Glomerular visceral epithelial cell (primary cell): ENCODE measurements at regions not wholly inside any gene's neighbourhood (a gene's known extent, or its start where the extent isn't known, plus 50 kb on each side); places are given as distances from the start of the nearest gene placed in this dataset.

Source experiments
- DNase-seq: peaks from one replicate; pipeline ENCODE4 v3.0.0-alpha.2; 2016; ENCODE audit errors: extremely low spot score

- DNase-seq = no peak
These were observed 113.1 kb downstream of the RHOU start for GRCh38 chr1:228848406-228848805.

- DNase-seq = no peak
These were observed 113.8 kb downstream of the RHOU start for GRCh38 chr1:228849011-228849541.

- peak; percentile 19 for DNase-seq
These were observed 115.1 kb downstream of the RHOU start for GRCh38 chr1:228850141-228851100.

GRCh38 chr1:228851193-228851592 lies 115.9 kb downstream of the RHOU start:
- no peak for DNase-seq

GRCh38 chr1:228851618-228852017 lies 116.3 kb downstream of the RHOU start:
- DNase-seq = no peak

DNA sequence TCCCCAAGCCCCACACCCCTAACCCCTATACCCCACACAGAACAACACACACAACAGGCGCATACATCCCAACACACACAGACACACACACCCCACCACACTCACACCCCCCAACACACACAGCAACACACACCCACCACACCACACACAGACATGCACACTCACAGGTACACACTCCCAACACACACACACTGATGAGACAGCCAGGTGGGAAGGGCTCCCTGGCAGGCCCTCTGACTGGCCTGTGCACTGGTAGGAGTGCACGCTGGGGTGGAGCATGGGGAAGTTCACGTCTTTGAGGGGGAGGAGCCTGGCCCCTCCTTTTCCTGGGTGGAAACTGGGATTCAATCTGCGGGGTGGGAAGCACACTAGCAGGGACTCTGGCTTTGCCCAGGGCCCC lies 116.7 kb downstream of the RHOU start:
- DNase-seq = no peak

- DNase-seq = no peak
These were observed 117.3 kb downstream of the RHOU start for GRCh38 chr1:228852511-228853088.

DNA sequence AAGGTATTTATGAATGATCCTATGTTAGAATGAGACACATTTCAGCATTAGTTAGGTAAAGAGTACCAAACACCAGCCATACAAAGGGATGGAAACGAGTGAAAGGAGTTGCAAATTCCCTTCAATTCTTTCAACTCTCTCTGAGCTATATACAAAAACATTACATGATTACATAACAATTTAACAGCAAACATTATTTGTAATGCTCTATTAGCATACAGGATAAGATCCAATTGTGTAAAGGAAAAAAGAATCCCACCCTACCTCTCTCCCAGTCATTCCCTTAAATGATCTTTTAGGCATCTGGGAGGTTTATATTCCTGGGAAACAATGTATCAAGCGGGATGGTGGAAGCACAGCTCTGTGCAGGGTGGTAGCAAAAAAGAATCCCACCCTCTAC lies 117.9 kb downstream of the RHOU start:
- DNase-seq = no peak

GRCh38 chr1:228853637-228854036 lies 118.4 kb downstream of the RHOU start:
- no peak for DNase-seq

DNA sequence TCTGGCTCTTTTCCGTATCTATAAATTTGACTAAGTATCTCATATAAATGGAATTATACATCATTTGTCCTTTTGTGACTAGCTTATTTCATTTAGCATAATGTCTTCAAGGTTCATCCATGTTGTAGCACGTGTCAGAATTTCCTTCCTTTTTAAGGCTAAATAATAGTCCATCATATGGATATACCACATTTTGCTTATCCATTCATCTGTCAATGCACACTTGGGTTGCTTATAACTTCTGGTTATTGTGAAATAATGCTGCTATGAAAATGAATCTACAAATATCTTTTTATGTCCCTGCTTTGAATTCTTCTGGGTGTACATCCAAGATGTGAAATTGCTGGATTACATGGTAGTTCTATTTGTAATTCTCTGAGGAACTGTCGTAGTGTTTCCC lies 119.6 kb downstream of the RHOU start:
- DNase-seq = no peak

DNA sequence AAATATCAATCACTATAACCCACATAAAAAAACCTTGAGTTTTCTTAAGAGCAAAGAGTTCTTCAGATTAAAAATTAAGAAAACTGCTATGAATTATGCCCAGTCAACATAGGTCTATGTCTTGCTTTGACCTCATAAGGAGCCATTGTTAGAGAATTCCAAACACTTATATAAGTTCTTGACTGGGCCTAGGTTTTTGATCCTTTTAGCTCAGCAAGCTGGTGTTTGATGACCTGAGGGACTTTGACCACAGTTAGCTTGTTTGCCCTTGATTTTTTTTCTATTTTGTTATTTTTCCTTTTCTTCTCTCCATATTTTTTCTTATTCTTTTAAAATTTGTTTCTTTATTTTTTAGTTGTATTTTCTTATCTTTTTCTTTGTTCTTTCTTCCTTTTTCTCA lies 122.3 kb downstream of the RHOU start:
- no peak for DNase-seq

GRCh38 chr1:228860911-228861831 lies 125.9 kb downstream of the RHOU start:
- DNase-seq = peak; percentile 82

DNA sequence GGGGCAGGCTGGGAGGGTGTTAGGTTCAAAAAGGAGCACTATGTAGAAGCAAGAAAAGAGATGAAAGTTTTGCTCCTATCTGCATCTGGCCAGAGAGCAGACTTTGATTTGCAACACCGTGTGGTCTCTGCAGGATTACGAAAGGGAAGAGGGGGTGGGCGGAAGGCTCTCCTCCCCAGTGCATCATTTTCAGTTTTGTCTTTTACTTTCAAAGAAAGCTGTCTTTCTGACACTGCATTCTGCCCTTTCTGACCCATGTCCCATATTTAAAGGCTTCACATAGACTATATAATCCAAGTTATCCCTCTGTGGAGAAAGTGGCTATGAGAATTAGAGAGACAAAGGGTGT lies 126.5 kb downstream of the RHOU start:
- DNase-seq = no peak

DNA sequence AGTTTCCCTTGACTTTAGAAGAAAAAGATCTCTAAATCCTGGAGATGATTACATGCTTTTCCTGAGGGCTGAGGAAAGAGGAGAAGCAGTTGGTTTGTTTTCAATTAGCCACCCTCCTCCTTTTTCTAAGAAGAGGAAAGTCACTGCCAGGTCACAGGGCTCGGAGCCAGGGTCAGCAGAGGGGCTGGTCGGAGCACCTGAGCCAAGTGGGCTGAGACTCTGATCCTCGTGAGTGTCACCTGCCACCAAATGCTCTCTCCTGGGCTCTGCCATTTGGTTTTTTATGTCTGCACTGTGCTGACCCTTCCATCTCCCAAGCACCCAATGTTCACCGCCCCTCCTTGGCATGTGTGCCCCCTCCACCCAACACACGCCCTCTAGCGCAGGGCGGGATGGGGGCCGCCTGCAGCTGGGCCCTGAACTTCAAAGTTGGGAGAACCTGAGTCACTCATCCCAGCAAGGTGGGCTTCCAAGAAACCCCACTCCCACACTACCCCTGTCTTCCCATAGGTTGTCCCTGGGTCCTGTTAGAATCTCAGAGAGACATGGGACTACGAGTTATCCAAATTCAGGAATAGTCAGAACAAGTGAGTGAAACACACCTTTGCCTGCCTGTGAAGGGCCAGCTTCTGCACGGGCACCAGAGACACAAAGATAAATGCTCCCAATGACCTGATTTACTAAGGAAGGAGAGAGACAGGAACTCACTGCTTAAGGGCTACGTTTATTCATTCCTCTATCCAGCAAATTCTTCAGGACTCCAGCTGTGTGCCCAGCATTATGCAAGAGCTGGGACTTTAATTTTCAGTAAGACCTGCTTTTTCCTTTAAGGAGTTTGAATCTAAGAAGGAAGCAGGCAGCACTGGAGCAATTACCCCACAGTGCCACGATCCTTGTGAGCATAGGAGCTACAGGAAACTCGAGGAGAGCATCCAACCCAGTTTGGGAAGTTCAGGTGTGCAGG lies 127.5 kb downstream of the RHOU start:
- DNase-seq = no peak

GRCh38 chr1:228863776-228864175 lies 128.5 kb downstream of the RHOU start:
- no peak for DNase-seq

DNA sequence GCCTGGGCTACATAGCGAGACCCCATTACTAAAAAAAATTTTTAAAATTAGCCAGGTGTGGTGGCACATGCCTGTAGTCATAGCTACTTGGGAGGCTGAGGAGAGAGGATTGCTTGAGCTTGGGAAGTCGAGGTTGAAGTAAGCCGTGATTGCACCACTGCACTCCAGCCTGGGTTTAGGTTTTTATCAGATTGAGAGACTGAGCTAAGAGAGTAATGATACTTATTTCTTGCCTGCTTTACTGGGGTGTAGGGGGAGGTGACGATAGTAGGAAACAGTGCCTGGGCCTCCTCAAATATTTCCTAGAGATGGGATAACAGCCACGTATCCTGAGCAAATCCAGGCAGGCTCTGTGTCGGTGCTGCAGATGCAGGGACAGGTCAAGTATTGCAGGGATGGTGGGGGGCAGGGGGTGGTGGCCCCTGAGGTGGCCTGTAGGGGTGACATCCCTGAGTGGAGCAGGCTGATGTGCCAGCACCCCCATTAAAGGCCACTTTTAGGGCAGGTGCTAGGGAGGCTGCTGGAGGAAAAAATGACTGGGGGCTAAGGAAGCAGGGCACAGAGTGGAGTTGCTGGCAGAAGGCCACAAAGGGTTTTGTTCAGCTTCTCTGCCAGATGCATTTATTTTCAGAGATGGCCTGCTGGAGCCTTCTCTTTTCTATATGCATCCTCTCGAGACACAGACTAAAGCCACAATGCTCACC lies 130.5 kb downstream of the RHOU start:
- no peak for DNase-seq

- no peak for DNase-seq
These were observed 131.2 kb downstream of the RHOU start for GRCh38 chr1:228866468-228866867.

DNA sequence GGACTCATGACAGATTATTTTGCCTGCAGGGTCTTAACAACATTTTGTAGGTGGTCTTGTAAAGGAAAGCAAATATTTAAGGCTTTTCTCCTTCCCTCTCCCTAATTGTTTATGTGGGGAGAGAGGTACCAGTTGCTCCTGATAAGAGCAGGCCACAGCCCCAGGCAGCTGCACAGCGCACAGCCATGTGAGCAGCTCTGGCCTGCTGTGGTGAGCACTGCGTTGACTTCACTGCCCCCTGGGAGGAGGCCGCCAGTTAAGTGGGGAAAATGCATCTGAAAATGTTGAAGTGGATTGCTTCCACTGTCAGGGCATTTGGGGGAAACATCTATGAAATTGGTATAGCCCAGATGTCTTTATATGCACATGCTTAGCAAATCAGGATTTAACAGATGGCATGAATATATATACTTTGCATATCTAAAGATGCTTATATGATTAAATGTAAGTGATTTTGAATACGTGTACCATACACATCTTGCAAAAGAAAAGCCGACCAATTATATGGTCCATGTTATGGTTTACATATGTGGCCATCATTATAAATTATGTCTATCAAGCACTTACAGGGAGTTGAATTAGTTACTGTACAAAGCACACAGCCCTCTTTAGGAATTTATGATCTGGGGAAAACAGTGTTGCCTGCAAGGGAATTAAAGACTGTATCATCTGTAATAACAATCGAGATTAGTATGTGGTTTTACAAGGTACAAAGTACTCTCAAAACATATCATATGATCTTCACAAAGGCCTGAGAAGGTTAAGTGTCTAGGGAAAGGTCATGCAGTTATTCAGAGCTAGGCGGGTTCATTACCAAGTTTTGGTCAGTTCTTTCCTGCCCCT lies 132.1 kb downstream of the RHOU start:
- no peak for DNase-seq
